Uterus (tissue), 2 donors: ENCODE measurements at regions not wholly inside any gene's neighbourhood (a gene's known extent, or its start where the extent isn't known, plus 50 kb on each side); places are given as distances from the start of the nearest gene placed in this dataset.

Experiments
- CTCF ChIP-seq, 4 experiments: fragments of 200-600 bp in 2 of 4; fragments of 450-650 bp in 2 of 4; sonication (generic) in 2 of 4; IDR thresholded peaks; one replicate each; pipeline ENCODE4 v1.5.1; 2016 to 2019; ENCODE audit warnings: antibody characterized with exemption in 4 of 4, mild to moderate bottlenecking in 2 of 4, moderate library complexity in 1 of 4
- POLR2A ChIP-seq, 2 donors: fragments of 450-650 bp; IDR thresholded peaks; one replicate each; pipeline ENCODE4 v1.6.1; 2016; ENCODE audit warnings: antibody characterized with exemption in 2 of 2, mild to moderate bottlenecking in 1 of 2, moderate library complexity in 1 of 2

GRCh38 chr20:33922224-33922623, 71.5 kb upstream of the RALY start:
- TF ChIP-seq CTCF (IDR thresholded peaks at IDR 0.05) (no peak), POLR2A (IDR thresholded peaks at IDR 0.05) (no peak)
